ENCODE measurements at regions not wholly inside any gene's neighbourhood (a gene's known extent, or its start where the extent isn't known, plus 50 kb on each side); places are given as distances from the start of the nearest gene placed in this dataset.

GRCh38 chr3:35946854-35947515, 307.7 kb downstream of the ARPP21 start:
- no peak for TF ChIP-seq FOS (IDR thresholded peaks at IDR 0.05; ENCODE audit: borderline replicate concordance, insufficient read depth, low read length)
- no peak for DNase-seq (ENCODE audit: low read depth, low spot score)
- no peak overlapping the region for H3K4me3 ChIP-seq (replicated peaks in 1 of 3; ENCODE audit: insufficient read depth in 1 of 3, low read depth in 1 of 3, low read length in 3 of 3)
- H3K27me3 ChIP-seq (ENCODE audit: control insufficient read depth in 2 of 2, insufficient read depth in 2 of 2, low read length in 2 of 2) = peaks cover 5 to 11% of the 10 kb centered on the region in 2 experiments
- dilution Hi-C loops (cut with MboI; ENCODE audit: extremely low pct_ligation_motif_present, low sequenced_read_pairs) = no loop called here
- no peak overlapping the region for H2AFZ ChIP-seq (ENCODE audit: low read depth, low read length)
- no TSS peak for BruUV-seq (replicated peaks)
- H3K36me3 ChIP-seq (ENCODE audit: control insufficient read depth in 2 of 2, extremely low read depth in 1 of 2, insufficient read depth in 2 of 2, low read length in 2 of 2) = no peaks in the 10 kb centered on the region
- H3K9me3 ChIP-seq (replicated peaks; ENCODE audit: control insufficient read depth, insufficient read depth, low read length) = no peaks in the 10 kb centered on the region
- ChIA-PET CTCF (interaction anchor here (0.9 to 4.3 kb wide), 21 partner anchors 9 to 1967 kb away, joined by 3 to 65 read pairs (median 9); no protein-coding TSS in a partner anchor), POLR2A (no interaction called here)
- no peak overlapping the region for H3K4me2 ChIP-seq (ENCODE audit: insufficient read depth, low read length)
- H3K79me2 ChIP-seq (ENCODE audit: control insufficient read depth, insufficient read depth, low read length) = no peaks in the 10 kb centered on the region
- intact Hi-C loops (cut with micrococcal nuclease) = loop anchor here (10.0 kb wide), 1 partner anchor 1682 kb away; no protein-coding TSS in a partner anchor
- H3K4me1 ChIP-seq (ENCODE audit: control insufficient read depth, extremely low read depth, insufficient read depth, low read length) = peaks cover 10% of the 10 kb centered on the region
- H3K9me1 ChIP-seq (replicated peaks; ENCODE audit: control insufficient read depth, extremely low read depth, insufficient read depth, low read length) = no peaks in the 10 kb centered on the region
- H3K27ac ChIP-seq (ENCODE audit: insufficient read depth, low read depth, low read length) = no peak overlapping the region
- H3K9ac ChIP-seq (replicated peaks; ENCODE audit: extremely low read depth, insufficient read depth, low read length) = no peak overlapping the region
- H4K20me1 ChIP-seq (replicated peaks; ENCODE audit: control insufficient read depth, extremely low read depth, insufficient read depth, low read length) = no peaks in the 10 kb centered on the region
- FAIRE-seq = no peak

GRCh38 chr3:35950021-35950420, 310.7 kb downstream of the ARPP21 start:
- H4K20me1 ChIP-seq (replicated peaks; ENCODE audit: control insufficient read depth, extremely low read depth, insufficient read depth, low read length) = no peaks in the 10 kb centered on the region
- H3K27ac ChIP-seq (ENCODE audit: insufficient read depth, low read depth, low read length) = no peak overlapping the region
- ChIA-PET CTCF (interaction anchor here (1.0 to 2.1 kb wide), 4 partner anchors 11 to 1970 kb away, joined by 3 to 11 read pairs (median 3); no protein-coding TSS in a partner anchor), POLR2A (interaction anchor here (0.6 kb wide), 1 partner anchor 10 kb away, joined by 3 read pairs; no protein-coding TSS in a partner anchor)
- FAIRE-seq (no peak), DNase-seq (ENCODE audit: low read depth, low spot score) (no peak)
- no peaks in the 10 kb centered on the region for H3K9me1 ChIP-seq (replicated peaks; ENCODE audit: control insufficient read depth, extremely low read depth, insufficient read depth, low read length)
- no peaks in the 10 kb centered on the region for H3K79me2 ChIP-seq (ENCODE audit: control insufficient read depth, insufficient read depth, low read length)
- H3K27me3 ChIP-seq (ENCODE audit: control insufficient read depth in 2 of 2, insufficient read depth in 2 of 2, low read length in 2 of 2) = peaks cover 10 to 15% of the 10 kb centered on the region in 2 experiments
- no peaks in the 10 kb centered on the region for H3K36me3 ChIP-seq (ENCODE audit: control insufficient read depth in 2 of 2, extremely low read depth in 1 of 2, insufficient read depth in 2 of 2, low read length in 2 of 2)
- peaks cover 5% of the 10 kb centered on the region for H3K4me1 ChIP-seq (ENCODE audit: control insufficient read depth, extremely low read depth, insufficient read depth, low read length)
- H3K9ac ChIP-seq (replicated peaks; ENCODE audit: extremely low read depth, insufficient read depth, low read length) = no peak overlapping the region
- TF ChIP-seq FOS (IDR thresholded peaks at IDR 0.05; ENCODE audit: borderline replicate concordance, insufficient read depth, low read length) = no peak
- TF ChIP-seq CTCF (IDR thresholded peaks at IDR 0.05; ENCODE audit: extremely low read depth in 1 of 2, insufficient read depth in 1 of 2, low read depth in 1 of 2, low read length in 2 of 2) = no peak
- no peak for TF ChIP-seq JUN (IDR thresholded peaks at IDR 0.05; ENCODE audit: borderline replicate concordance, insufficient read depth, insufficient read length, low read depth)
- no peak for TF ChIP-seq MAX (IDR thresholded peaks at IDR 0.05; ENCODE audit: insufficient read depth, insufficient read length)
- no peak for TF ChIP-seq EZH2 (IDR thresholded peaks at IDR 0.05; ENCODE audit: borderline replicate concordance, low read depth, low read length, severe bottlenecking)
- TF ChIP-seq MYC (IDR thresholded peaks at IDR 0.05; ENCODE audit: low read depth, low read length) = no peak
- no peak for TF ChIP-seq GATA2 (IDR thresholded peaks at IDR 0.05; ENCODE audit: insufficient read depth, insufficient read length, low read depth, low read length)
- TF ChIP-seq POLR2A (IDR thresholded peaks at IDR 0.05; ENCODE audit: low read depth, low read length) = no peak
- TF ChIP-seq POLR2AphosphoS5 (IDR thresholded peaks at IDR 0.05; ENCODE audit: insufficient read depth, low read depth, low read length) = no peak
- H2AFZ ChIP-seq (ENCODE audit: low read depth, low read length) = no peak overlapping the region
- no TSS peak for BruUV-seq (replicated peaks)
- no peaks in the 10 kb centered on the region for H3K9me3 ChIP-seq (replicated peaks; ENCODE audit: control insufficient read depth, insufficient read depth, low read length)
- intact Hi-C loops (cut with micrococcal nuclease) = no loop called here
- H3K4me2 ChIP-seq (ENCODE audit: insufficient read depth, low read length) = no peak overlapping the region
- dilution Hi-C loops (cut with MboI; ENCODE audit: extremely low pct_ligation_motif_present, low sequenced_read_pairs) = no loop called here
- H3K4me3 ChIP-seq (replicated peaks in 1 of 3; ENCODE audit: insufficient read depth in 1 of 3, low read depth in 1 of 3, low read length in 3 of 3) = no peak overlapping the region
